Peyer's patch (tissue), 4 donors: ENCODE measurements at regions not wholly inside any gene's neighbourhood (a gene's known extent, or its start where the extent isn't known, plus 50 kb on each side); places are given as distances from the start of the nearest gene placed in this dataset.

ENCODE experiments used
- CTCF ChIP-seq, 6 experiments: fragments of 450-650 bp in 4 of 6; fragments of 200-600 bp in 2 of 6; sonication (generic) in 1 of 6; IDR thresholded peaks; one replicate each; pipeline ENCODE4 v1.5.1; 2017 to 2019; ENCODE audit warnings: antibody characterized with exemption in 6 of 6, mild to moderate bottlenecking in 3 of 6, moderate library complexity in 1 of 6
- POLR2A ChIP-seq, 2 donors: fragments of 450-650 bp; IDR thresholded peaks; one replicate each; pipeline ENCODE4 v1.5.1; 2017; ENCODE audit warnings: antibody characterized with exemption in 2 of 2, mild to moderate bottlenecking in 2 of 2, moderate library complexity in 2 of 2

GRCh38 chr11:28632338-28632737 is 524.1 kb downstream of the METTL15 start:
- TF ChIP-seq CTCF (IDR thresholded peaks at IDR 0.05): no peak
- no peak for TF ChIP-seq POLR2A (IDR thresholded peaks at IDR 0.05)
